8988T (cell line): ENCODE measurements at regions not wholly inside any gene's neighbourhood (a gene's known extent, or its start where the extent isn't known, plus 50 kb on each side); places are given as distances from the start of the nearest gene placed in this dataset.
"Not testable (repeated sequence)": the region's sequence is repeated elsewhere in the genome, so short reads cannot be mapped to it uniquely, and the experiment has no call there.

Source experiments
- DNase-seq: peaks from one replicate; pipeline ENCODE4 v3.0.0; 2011

- no peak for DNase-seq
Measured at GRCh38 chr10:70991140-70992124, 103.1 kb upstream of the PCBD1 start.

DNA sequence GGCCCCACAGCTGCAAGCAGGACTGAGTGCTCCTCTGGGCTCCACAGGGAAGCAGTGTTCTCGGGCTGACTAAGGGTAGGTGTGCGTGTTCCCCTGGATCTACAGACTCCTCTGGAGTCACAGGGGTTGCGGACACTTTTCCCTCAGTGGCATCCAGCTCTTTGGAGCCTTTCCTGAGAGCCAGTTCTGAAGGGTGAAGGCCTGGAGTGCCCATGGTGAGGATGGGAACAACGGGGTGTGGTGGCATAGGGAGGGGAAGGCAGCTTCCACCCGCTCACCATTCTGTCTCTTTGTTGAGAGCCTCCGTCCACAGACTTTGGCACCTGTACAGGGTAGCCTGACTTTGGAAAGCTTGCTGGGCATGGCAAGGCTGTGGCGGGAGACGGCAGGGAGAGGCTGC, 104.1 kb upstream of the PCBD1 start:
- no peak for DNase-seq

GRCh38 chr10:70993051-70993450, 104.7 kb upstream of the PCBD1 start:
- DNase-seq, result no peak

GRCh38 chr10:70996549-70996948, 108.2 kb upstream of the PCBD1 start:
- no peak for DNase-seq

DNA sequence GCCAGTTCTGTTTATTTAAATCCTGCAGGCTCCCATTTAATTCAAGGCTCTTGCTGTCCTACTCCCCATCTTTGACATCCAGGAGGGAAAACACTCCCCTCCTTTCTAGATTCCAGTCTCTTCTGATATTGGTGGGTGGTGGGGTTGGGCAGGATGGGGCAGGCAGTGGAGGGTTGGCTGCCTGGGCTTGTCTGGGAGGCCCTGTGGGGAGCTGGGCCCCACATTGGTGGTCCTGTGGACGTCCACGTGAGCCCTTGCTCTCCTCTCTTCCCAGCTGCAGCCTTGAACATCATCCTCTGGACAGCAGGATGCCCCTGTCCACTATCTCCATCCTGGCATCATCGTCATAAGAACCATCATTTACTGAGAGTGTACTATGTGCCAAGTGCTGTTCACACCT, 108.9 kb upstream of the PCBD1 start:
- DNase-seq, result no peak

- DNase-seq, result no peak
Measured at GRCh38 chr10:70998086-70998485, 109.7 kb upstream of the PCBD1 start.

DNA sequence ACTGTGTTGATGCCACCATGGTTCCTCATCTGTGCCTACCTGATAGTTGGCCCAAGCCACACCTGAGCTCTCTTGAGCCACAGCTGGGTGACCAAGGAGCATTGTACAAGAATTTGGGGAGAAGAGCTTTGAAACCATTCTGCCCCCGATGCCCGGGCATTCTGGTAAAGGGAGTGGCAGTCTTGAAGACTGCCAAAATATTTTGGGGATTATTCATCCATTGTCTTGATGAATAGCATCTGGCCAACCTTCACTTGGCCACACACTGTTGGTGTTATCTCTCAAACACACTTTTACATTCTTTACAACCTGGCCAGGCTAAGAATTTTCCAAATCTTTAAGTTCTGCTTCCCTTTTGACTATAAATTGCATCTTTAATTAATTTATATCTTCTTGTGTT, 113.1 kb upstream of the PCBD1 start:
- DNase-seq, result no peak

DNA sequence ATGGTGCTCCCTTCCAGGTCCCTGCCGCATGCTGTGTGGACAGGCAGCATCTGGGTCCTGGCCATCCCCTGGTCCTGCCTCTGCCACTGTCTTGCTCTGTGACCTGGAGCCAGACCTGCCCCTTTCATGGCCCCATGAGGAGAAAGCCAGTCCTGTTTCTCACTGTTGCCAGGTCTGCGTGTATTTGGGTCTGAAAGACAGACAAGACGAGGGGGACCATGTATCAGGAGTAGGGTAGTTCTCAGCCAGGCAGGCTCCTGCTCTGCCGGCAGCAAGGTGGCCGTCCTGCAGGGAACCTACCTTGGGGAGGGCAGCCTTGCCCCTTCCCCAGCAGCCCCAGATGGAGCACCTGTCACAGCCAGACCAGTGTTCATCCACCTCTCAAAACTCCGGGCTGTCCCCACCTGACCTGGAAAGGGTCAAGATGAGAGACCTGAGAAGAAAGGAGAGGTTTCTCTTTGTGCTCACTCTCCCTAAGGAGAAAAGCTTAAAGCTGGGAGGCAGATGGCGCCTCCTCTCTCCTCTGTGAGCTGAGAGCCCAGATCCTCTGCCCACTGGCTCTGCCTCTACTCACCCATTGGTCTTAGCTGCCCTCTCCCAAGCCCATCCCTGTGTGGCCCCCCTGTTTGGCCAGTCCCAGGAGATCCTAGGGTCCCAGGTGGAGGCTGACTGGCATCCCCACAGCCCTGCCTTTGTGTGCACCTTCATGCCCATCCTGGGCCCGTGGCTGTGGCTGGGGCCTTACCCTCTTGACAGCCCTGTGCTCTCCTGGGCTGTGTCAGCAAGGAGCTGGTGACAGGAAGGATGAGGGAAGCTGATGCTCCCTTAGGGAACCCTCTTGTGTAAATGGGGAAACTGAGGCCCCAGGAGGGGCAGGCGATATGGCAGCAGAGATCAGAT, 116.1 kb upstream of the PCBD1 start:
- no peak for DNase-seq

GRCh38 chr10:71005337-71006305, 117.3 kb upstream of the PCBD1 start:
- no peak for DNase-seq

GRCh38 chr10:71006506-71006905, 118.1 kb upstream of the PCBD1 start:
- no peak for DNase-seq

- no peak for DNase-seq
Measured at GRCh38 chr10:71007516-71007915, 119.2 kb upstream of the PCBD1 start.

DNA sequence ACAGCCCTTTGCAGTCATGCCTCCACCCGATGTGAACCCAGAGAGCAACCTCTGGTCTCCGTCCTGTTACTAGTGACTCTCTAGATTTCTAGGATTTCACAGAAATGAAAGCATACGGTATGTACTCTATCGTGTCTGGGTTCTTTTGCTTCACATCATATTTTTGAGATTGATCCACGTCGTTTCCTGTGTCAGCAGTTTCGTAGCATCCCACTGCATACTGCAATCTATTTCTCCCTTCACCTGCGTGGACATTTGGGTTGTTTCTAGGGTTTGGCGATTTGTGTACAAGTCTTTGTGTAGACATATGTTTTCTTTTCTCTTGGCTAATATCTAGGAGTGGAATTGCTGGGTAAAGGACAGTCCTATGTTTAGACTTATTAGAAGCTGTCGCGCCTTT, 119.8 kb upstream of the PCBD1 start:
- DNase-seq, result no peak

- DNase-seq, result no peak
Measured at GRCh38 chr10:71009126-71009525, 120.8 kb upstream of the PCBD1 start.

GRCh38 chr10:71010730-71011129, 122.4 kb upstream of the PCBD1 start:
- peak; percentile 7 for DNase-seq

- no peak for DNase-seq
Measured at GRCh38 chr10:71011141-71011540, 122.8 kb upstream of the PCBD1 start.

DNA sequence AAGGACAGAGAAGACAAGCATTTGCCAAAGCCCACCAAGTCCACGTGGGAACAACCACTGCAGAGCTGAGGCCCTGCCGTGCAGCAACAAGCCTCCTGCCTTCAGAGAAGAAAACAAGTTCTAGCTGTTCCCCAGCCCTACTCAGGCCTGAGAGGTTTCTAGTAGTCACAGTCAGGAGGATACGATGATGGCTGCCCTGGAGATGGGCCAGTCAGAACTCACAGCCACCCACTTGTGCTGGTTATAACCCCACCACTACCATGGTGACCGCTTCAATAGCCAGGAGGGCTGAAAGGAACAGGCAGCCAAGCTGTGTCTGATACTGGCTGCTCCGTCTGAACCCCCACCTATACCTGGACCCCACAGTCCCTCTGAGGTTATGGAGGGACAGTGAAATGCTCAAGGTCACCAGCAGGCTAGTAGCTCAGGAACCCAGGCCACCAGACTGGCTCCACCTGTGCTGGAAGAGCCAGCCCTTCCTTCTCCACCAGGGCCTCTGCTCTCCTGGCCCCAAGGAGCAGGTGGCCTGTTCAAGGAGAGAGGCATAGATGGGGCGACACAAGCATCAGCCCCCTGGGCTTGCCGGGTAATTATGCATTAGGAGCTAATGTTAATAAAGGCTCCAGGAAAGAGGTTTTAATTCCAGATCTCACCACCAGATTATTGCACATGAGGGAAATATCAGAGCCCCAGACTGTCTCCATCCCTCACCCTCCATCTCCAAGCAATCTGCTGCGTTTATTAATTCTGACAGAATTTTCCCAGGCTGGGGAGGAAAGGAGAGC, 125.8 kb upstream of the PCBD1 start:
- no peak for DNase-seq

DNA sequence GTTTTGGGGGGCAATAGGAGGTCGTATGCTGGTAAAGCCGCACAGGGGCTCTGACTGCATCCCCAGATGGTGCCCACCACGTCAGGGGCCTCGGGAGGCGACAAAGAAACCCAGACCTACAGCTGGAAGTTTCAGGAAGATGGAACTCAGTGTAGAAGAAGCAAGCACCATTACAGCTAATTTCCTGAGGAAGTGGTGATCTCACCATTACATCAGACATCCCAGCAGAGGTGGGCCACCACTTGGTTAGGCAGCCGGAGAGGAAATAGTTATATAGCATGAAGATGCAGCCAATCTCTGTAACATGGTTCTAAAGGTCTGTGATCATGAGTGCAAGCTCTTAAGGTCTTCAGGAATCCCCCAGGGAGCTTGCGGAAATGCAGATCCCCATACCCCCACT, 127.3 kb upstream of the PCBD1 start:
- no peak for DNase-seq

DNA sequence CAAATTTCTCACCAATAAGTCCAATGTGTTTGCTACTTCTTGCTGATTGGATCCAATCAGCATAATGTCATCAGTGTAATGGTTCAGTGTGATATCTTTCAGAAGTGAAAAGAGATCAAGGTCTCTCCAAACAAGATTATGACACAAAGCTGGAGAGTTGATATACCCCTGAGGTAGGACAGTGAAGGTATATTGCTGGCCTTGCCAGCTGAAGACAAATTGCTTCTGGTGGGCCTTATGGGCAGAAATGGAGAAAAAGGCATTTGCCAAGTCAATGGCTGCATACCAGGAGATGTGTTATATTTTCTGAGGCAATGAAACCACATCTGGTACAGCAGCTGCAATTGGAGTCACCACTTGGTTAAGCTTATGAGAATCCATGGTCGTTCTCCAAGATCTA, 131.7 kb upstream of the PCBD1 start:
- DNase-seq, result not testable (repeated sequence)

DNA sequence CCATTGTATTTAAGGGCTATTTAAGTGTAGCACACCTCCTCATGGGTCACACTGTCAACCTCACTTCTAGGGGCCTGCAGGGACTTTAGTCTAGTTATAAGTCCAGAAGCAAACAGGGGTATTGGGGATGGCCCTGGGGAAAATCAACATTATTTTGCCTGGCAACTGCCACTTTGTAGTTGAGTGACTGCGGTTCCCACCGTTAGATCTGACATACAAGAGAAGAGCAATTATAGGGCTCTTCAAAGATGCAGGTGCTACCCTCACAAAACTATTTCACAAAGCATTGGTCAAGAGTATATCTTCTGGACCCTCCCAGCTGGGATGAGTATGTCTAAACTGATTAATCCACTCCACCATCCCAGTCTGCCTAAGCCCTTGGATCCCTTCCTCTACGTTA, 133.0 kb upstream of the PCBD1 start:
- no peak for DNase-seq

- no peak for DNase-seq
Measured at GRCh38 chr10:71023704-71024283, 135.4 kb upstream of the PCBD1 start.

GRCh38 chr10:71024490-71024889, 136.1 kb upstream of the PCBD1 start:
- no peak for DNase-seq
